ENCODE measurements at regions not wholly inside any gene's neighbourhood (a gene's known extent, or its start where the extent isn't known, plus 50 kb on each side); places are given as distances from the start of the nearest gene placed in this dataset.
"Not testable (repeated sequence)": the region's sequence is repeated elsewhere in the genome, so short reads cannot be mapped to it uniquely, and the experiment has no call there.

DNA sequence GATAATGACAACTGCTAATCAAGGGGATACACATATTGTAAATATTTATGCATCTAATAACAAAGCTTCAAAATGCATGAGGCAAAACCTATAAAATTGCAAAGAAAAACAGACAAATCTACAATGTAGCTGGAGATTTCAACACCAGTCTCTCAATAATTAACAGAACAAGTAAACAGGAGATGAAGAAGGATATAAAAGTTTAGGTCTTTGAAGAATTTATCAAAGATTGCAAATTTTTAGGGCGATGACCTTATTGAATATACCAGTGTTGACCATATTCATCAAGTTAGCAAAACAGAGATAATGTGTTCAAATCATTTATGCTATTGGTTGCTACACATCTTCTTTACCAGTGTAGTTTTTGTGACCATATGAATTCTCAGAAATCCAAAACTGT lies 237.8 kb upstream of the SGK1 start:
- DNase-seq (ENCODE audit: low read depth) = no peak

DNA sequence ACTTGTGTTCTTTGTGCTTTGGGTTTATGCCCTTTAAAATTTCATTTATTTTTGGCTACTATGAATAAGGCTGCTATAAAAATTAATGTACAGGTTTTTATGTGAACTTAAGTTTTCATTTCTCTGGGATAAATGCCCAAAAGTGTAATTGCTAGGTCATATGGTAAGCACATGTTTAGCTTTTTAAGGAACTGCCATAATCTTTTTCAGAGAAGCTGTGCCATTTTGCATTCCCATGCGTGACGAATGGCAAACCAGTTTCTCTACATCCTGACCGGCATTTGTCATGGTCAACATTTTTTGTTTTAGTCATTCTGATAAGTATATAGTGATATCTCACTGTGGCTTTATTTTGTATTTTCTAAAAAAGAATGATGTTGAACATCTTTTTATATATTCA lies 236.0 kb upstream of the SGK1 start:
- no peak for DNase-seq (ENCODE audit: low read depth)

- no peak for DNase-seq (ENCODE audit: low read depth)
Measured at GRCh38 chr6:134551245-134551960, 233.5 kb upstream of the SGK1 start.

DNA sequence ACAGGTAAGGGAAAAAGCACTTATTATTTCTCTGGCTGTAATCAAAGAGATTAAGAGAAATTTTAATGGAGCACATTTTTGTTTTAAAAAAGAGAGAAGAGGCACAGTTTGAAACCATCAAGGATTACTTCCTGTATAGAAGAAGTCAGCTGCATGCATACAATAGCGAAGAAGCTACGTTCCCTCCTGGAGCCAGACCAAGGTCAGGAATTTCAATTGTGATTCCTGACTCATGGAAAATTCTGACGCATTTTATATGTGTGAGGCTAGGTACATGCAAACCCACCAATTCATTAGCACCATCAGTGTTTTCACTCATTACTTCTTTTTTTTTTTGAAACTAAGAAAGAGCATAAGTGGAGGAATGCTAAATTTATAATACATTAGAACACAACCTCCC lies 232.7 kb upstream of the SGK1 start:
- DNase-seq (ENCODE audit: low read depth) = no peak

DNA sequence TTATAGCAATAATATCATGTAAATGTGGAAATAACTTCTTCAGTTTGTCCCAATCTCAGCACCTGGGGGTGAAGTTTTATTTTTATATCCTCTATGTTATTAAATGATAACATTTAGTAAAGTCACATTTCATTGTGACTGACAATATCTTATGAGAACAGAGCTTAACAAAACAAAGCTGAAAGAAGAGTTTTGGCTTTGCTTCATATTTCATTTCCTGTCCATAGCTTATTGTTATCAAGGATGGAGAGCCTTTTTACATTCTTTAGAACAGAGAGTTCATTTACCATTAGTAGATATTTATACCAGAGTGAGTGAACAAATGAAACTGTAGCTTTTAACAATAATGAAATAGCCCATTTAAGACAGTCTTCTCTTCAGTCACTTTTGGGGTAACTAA lies 231.9 kb upstream of the SGK1 start:
- DNase-seq (ENCODE audit: low read depth) = no peak

- DNase-seq (ENCODE audit: low read depth) = no peak
Measured at GRCh38 chr6:134546962-134547645, 229.2 kb upstream of the SGK1 start.

DNA sequence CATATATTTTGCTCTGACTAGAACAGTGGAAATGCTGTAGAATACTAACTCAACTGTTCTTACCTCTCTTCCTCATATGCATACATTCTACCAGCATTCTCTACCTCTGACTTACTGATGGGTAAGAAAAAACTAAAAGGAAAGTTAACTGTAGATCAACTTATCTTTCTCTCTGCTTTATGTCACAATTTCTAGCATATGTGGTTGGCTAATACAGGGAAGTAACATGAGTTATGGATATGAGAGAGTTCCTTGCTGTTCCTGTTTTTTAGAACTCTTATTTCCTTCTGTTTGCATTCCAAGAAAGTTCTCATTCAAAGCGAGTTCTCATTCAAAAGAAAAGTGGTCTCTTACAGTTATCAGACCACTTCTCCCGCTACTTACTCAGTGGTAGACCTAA lies 226.8 kb upstream of the SGK1 start:
- no peak for DNase-seq (ENCODE audit: low read depth)

GRCh38 chr6:134543128-134543527 lies 225.2 kb upstream of the SGK1 start:
- DNase-seq (ENCODE audit: low read depth) = no peak

GRCh38 chr6:134541001-134541400 lies 223.1 kb upstream of the SGK1 start:
- DNase-seq (ENCODE audit: low read depth) = no peak

- DNase-seq (ENCODE audit: low read depth) = no peak
Measured at GRCh38 chr6:134539865-134540323, 222.0 kb upstream of the SGK1 start.

- not testable (repeated sequence) for DNase-seq (ENCODE audit: low read depth)
Measured at GRCh38 chr6:134537765-134538164, 219.9 kb upstream of the SGK1 start.

- DNase-seq (ENCODE audit: low read depth) = no peak
Measured at GRCh38 chr6:134537146-134537555, 219.2 kb upstream of the SGK1 start.

- no peak for DNase-seq (ENCODE audit: low read depth)
Measured at GRCh38 chr6:134535831-134536230, 217.9 kb upstream of the SGK1 start.

GRCh38 chr6:134534708-134535149 lies 216.8 kb upstream of the SGK1 start:
- no peak for DNase-seq (ENCODE audit: low read depth)

- DNase-seq (ENCODE audit: low read depth) = no peak
Measured at GRCh38 chr6:134533991-134534390, 216.1 kb upstream of the SGK1 start.

DNA sequence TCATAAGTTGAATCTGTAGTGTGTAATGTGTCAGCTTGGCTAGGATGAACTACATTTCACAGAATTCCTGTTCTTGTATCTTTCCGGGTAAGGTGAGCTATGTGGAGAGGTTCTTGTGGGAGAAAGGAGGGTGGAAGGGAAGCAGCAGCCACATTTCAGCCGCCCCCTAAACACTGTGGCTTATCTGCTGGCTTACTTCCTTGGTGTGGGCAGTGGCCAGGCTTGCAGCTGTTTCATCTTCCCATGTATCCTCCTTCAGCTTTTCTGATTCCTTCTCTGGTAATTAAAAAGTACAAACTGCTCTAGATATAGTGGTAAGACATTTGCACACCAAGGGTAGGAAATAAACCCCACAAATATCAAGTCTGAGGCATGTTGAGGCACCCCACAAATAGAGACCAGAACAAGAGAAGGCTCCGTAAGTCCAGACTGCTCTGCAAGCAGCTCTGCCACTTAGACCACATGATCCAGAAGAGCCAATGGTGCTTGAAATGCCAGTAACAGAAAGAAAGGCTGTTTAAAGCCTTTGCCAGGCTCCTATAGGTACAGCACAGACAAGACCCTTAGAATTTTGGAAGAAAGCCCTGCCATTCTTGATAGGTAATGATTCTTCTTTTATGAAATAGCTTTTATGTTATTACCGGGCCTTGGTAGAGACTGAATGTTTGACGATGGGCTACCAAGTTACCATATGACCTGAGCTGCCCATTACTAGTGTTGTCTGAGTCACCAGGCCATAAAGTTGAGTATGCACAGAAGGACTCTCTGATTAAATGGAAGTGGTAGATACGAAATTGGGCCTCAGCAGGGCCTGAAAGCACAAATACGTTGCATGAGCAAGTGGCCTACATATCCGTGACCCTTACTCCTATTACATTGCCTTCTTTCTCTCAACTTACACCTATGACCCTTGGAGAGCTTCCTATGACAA lies 215.0 kb upstream of the SGK1 start:
- DNase-seq (ENCODE audit: low read depth) = no peak

GRCh38 chr6:134531611-134532010 lies 213.7 kb upstream of the SGK1 start:
- no peak for DNase-seq (ENCODE audit: low read depth)

GRCh38 chr6:134531188-134531551 lies 213.3 kb upstream of the SGK1 start:
- no peak for DNase-seq (ENCODE audit: low read depth)

GRCh38 chr6:134529921-134530320 lies 212.0 kb upstream of the SGK1 start:
- DNase-seq (ENCODE audit: low read depth) = no peak

- DNase-seq (ENCODE audit: low read depth) = no peak
Measured at GRCh38 chr6:134529305-134529704, 211.4 kb upstream of the SGK1 start.

DNA sequence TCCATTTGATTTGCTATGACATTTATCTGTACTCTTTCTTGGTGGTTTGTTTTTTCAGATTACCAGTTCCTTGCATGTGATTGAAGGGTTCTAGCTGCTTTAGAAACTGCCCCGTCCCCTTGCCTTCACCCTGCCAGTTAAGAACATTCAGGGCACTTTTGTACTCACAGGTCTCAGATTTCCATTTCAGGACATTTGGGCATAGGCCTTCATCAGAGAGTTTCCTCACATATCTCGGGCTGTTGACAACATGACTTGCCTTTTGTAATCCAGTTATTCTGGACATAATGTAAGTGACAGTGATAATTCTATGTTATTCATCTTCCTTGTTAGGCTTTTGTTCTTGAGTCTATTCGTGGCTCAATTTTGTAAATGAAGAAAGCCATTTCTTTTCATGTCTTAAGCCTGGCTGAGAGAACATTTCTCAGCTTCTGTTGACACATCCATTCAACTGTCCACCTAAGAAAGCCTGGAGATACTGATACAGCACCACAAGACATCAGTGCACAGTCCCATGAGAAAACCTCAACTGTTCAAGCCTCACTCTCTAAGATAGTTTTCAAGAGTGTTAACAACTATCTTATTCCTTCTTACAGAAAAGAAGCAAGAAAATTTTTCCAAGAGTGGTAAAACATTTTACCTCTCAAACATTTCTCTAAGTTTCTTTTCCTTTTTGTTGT lies 209.3 kb upstream of the SGK1 start:
- no peak for DNase-seq (ENCODE audit: low read depth)
